HK-2 (cell line): ENCODE measurements at regions not wholly inside any gene's neighbourhood (a gene's known extent, or its start where the extent isn't known, plus 50 kb on each side); places are given as distances from the start of the nearest gene placed in this dataset.
A peak's percentile ranks its signal among the peaks of the same experiment; 100 is the strongest.

Experiments
- DNase-seq: peaks from one replicate; pipeline ENCODE4 v3.0.0-alpha.2; 2018; ENCODE audit not compliant: unreplicated experiment

- no peak for DNase-seq
These were observed 310.8 kb downstream of the ETAA1 start for GRCh38 chr2:67707896-67708295.

GRCh38 chr2:67709835-67710234 is 312.7 kb downstream of the ETAA1 start:
- DNase-seq, result no peak

GRCh38 chr2:67712484-67712883 is 315.4 kb downstream of the ETAA1 start:
- no peak for DNase-seq

- DNase-seq, result no peak
These were observed 316.2 kb downstream of the ETAA1 start for GRCh38 chr2:67713376-67713775.

- no peak for DNase-seq
These were observed 319.8 kb downstream of the ETAA1 start for GRCh38 chr2:67716895-67717396.

GRCh38 chr2:67717692-67718091 is 320.6 kb downstream of the ETAA1 start:
- DNase-seq, result no peak

GRCh38 chr2:67719351-67719750 is 322.2 kb downstream of the ETAA1 start:
- DNase-seq, result no peak

- no peak for DNase-seq
These were observed 324.4 kb downstream of the ETAA1 start for GRCh38 chr2:67721516-67721915.

- no peak for DNase-seq
These were observed 327.1 kb downstream of the ETAA1 start for GRCh38 chr2:67724261-67724660.

- DNase-seq, result no peak
These were observed 328.6 kb downstream of the ETAA1 start for GRCh38 chr2:67725731-67726130.

GRCh38 chr2:67726416-67726815 is 329.3 kb downstream of the ETAA1 start:
- no peak for DNase-seq

GRCh38 chr2:67727131-67727530 is 330.0 kb downstream of the ETAA1 start:
- no peak for DNase-seq

- DNase-seq, result no peak
These were observed 330.5 kb downstream of the ETAA1 start for GRCh38 chr2:67727623-67728022.

- no peak for DNase-seq
These were observed 332.3 kb downstream of the ETAA1 start for GRCh38 chr2:67729474-67729873.

- peak; percentile 52 for DNase-seq
These were observed 329.3 kb downstream of the C1D start for GRCh38 chr2:67733517-67733916.

- no peak for DNase-seq
These were observed 310.6 kb downstream of the C1D start for GRCh38 chr2:67752199-67752598.

GRCh38 chr2:67752969-67753368 is 309.8 kb downstream of the C1D start:
- no peak for DNase-seq

GRCh38 chr2:67755156-67755882 is 307.5 kb downstream of the C1D start:
- no peak for DNase-seq

- DNase-seq, result no peak
These were observed 301.8 kb downstream of the C1D start for GRCh38 chr2:67760995-67761394.

GRCh38 chr2:67771380-67771779 is 291.4 kb downstream of the C1D start:
- no peak for DNase-seq

- no peak for DNase-seq
These were observed 290.3 kb downstream of the C1D start for GRCh38 chr2:67772216-67773170.

- DNase-seq, result no peak
These were observed 289.0 kb downstream of the C1D start for GRCh38 chr2:67773851-67774250.

GRCh38 chr2:67776276-67776675 is 286.5 kb downstream of the C1D start:
- DNase-seq, result no peak
